ENCODE measurements at regions not wholly inside any gene's neighbourhood (a gene's known extent, or its start where the extent isn't known, plus 50 kb on each side); places are given as distances from the start of the nearest gene placed in this dataset.

- TF ChIP-seq CTCF (IDR thresholded peaks at IDR 0.05; ENCODE audit: low read depth, low read length) (no peak), POLR2A (IDR thresholded peaks at IDR 0.05; ENCODE audit: extremely low read depth, insufficient read length) (no peak)
These were observed 96.6 kb upstream of the RUNX1 start for GRCh38 chr21:35145626-35146233.
